ENCODE measurements at regions not wholly inside any gene's neighbourhood (a gene's known extent, or its start where the extent isn't known, plus 50 kb on each side); places are given as distances from the start of the nearest gene placed in this dataset.

DNA sequence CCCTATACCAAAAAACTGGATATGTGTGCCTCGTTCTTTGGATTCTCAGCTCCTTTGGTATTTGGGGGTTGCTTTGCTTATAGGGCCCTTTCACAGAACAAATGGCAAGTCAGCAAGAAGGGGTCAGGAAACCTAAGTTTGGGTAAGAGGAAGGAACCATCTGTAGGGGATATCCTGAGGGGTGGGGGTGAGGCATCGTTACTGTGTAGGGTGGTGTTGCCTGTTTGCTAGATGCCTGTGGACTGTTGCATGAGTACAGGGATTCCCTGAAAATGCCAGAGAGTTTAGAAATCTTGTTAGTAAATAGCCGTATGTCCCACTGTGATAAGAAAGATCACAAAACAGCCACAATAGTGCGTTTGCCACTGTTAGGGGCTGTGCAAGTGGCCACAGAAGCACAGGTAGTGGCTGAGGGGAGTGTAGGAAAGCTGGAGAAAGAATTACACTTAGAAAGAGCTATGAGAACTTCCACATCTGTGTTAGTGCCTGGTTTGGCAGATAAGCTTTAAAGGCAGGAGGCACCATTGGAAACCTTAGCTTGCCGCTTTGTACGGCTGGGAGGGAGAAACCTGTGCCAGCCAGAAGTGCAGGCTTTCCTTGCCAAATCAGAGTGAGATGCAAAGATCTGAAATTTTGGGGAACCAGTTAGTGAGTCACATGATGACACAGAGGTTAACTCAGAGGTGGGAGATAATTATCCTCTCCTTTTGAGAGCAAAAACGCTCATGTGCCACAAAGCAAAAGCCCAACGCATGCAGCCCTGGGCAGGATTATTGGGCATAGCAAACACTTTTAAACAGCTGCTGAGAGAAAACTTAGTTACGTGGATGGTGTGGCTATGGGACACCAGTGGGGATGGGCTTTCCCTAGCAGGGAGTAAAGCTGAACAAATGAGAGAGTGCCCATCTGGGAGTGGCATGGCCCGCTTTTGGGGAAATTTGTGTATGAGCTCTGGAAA lies 343.7 kb downstream of the ARAP2 start (continued):
- no peak for TF ChIP-seq CTCF (IDR thresholded peaks at IDR 0.05 in 2 of 3, conservative IDR thresholded peaks at IDR 0.05 in 1 of 3; ENCODE audit: borderline replicate concordance in 1 of 3, insufficient read depth in 1 of 3, low read depth in 2 of 3, low read length in 2 of 3)
- no peak for TF ChIP-seq TCF7L2 (IDR thresholded peaks at IDR 0.05; ENCODE audit: borderline replicate concordance, extremely low read depth, insufficient read depth, insufficient read length)
- no peak for TF ChIP-seq MAX (IDR thresholded peaks at IDR 0.05)
- TF ChIP-seq SP1 (IDR thresholded peaks at IDR 0.05; ENCODE audit: low read depth): no peak
- no peak for TF ChIP-seq RAD21 (IDR thresholded peaks at IDR 0.05; ENCODE audit: low read depth)
- TF ChIP-seq JUND (IDR thresholded peaks at IDR 0.05): no peak
- no peak for TF ChIP-seq ZBTB33 (IDR thresholded peaks at IDR 0.05; ENCODE audit: extremely low read depth, insufficient replicate concordance, low read length)
- TF ChIP-seq ZFX (IDR thresholded peaks at IDR 0.05): no peak

DNA sequence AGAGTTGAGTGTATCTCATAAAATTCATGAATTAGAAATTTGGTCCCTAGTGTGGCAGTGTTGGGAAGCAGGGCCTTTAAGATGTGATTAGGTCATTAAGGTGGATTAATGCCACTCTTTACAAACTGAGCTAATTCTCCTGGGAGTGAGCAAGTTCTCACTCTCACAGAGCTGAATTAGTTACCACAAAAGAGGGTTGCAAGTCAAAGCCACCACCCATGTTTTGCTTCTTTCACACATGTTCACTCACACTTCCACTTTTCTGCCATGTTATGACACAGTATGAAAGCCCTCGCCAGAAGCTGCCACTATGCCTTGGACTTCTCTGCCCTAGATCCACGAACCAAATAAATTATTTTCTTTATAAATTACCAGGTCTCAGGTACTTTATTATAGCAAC lies 332.1 kb downstream of the ARAP2 start:
- no peak overlapping the region for H3K27ac ChIP-seq (ENCODE audit: low read depth, low read length)
- RAD21 ChIA-PET (ENCODE audit: low non-redundant PET in 1 of 2, low total read pairs in 2 of 2, uncharacterized antibody in 2 of 2, unreplicated experiment in 2 of 2): no interaction called here
- H3K4me3 ChIP-seq (replicated peaks in 1 of 2; ENCODE audit: low read depth in 1 of 2, low read length in 2 of 2): no peak overlapping the region
- H3K9ac ChIP-seq (ENCODE audit: low read length): no peak overlapping the region
- no peak overlapping the region for H2AFZ ChIP-seq (ENCODE audit: low read depth, low read length, poor library complexity, severe bottlenecking)
- no peaks in the 10 kb centered on the region for H3K9me3 ChIP-seq (ENCODE audit: control insufficient read depth in 1 of 2, insufficient read depth in 1 of 2, low read depth in 1 of 2, low read length in 2 of 2)
- no peak overlapping the region for H3K4me2 ChIP-seq (ENCODE audit: low read length)
- CTCF ChIA-PET: no interaction called here
- ATAC-seq (no peak), DNase-seq (ENCODE audit: low read depth, low spot score) (no peak)
- H3K79me2 ChIP-seq (ENCODE audit: insufficient read depth, low read length): no peaks in the 10 kb centered on the region
- no peak for TF ChIP-seq MAX (IDR thresholded peaks at IDR 0.05)
- TF ChIP-seq SP1 (IDR thresholded peaks at IDR 0.05; ENCODE audit: low read depth): no peak
- no peak for TF ChIP-seq ELF1 (IDR thresholded peaks at IDR 0.05; ENCODE audit: borderline replicate concordance, low read depth)
- no peak for TF ChIP-seq FOSL1 (IDR thresholded peaks at IDR 0.05; ENCODE audit: low read depth)
- no peak for TF ChIP-seq ZFX (IDR thresholded peaks at IDR 0.05)
- TF ChIP-seq CTCF (IDR thresholded peaks at IDR 0.05 in 2 of 3, conservative IDR thresholded peaks at IDR 0.05 in 1 of 3; ENCODE audit: borderline replicate concordance in 1 of 3, insufficient read depth in 1 of 3, low read depth in 2 of 3, low read length in 2 of 3): no peak
- TF ChIP-seq JUND (IDR thresholded peaks at IDR 0.05): no peak
- no peak for TF ChIP-seq EZH2phosphoT487 (IDR thresholded peaks at IDR 0.05; ENCODE audit: borderline replicate concordance)
- no peaks in the 10 kb centered on the region for H3K27me3 ChIP-seq (ENCODE audit: insufficient read depth, low read length)
- POLR2A ChIA-PET: no interaction called here
- no TSS peak for BruUV-seq (replicated peaks)
- no peaks in the 10 kb centered on the region for H3K36me3 ChIP-seq (ENCODE audit: control insufficient read depth in 1 of 2, insufficient read depth in 2 of 2, low read length in 2 of 2)
- no peaks in the 10 kb centered on the region for H4K20me1 ChIP-seq (ENCODE audit: insufficient read depth)
- H3K9me2 ChIP-seq (ENCODE audit: insufficient read depth): no peaks in the 10 kb centered on the region
- intact Hi-C loops (cut with micrococcal nuclease): no loop called here
- H3K4me1 ChIP-seq (ENCODE audit: control insufficient read depth in 1 of 2, insufficient read depth in 2 of 2, low read length in 2 of 2): no peaks in the 10 kb centered on the region

All from HCT116 (cell line).